GM12875 (cell line): ENCODE measurements at regions not wholly inside any gene's neighbourhood (a gene's known extent, or its start where the extent isn't known, plus 50 kb on each side); places are given as distances from the start of the nearest gene placed in this dataset.

ENCODE experiments used
- H3K4me3 ChIP-seq: one replicate; pipeline ENCODE4 v1.5.1; 2011; ENCODE audit warnings: low read depth, low read length, control low read depth
- TF ChIP-seq, protein P1 (sequence below): IDR thresholded peaks from 2 replicates; pipeline ENCODE4 v1.5.1; 2011; ENCODE audit warnings: low read depth, mild to moderate bottlenecking, control low read depth, inconsistent platforms, low read length, moderate library complexity, borderline replicate concordance; ENCODE audit not compliant: insufficient read depth

DNA sequence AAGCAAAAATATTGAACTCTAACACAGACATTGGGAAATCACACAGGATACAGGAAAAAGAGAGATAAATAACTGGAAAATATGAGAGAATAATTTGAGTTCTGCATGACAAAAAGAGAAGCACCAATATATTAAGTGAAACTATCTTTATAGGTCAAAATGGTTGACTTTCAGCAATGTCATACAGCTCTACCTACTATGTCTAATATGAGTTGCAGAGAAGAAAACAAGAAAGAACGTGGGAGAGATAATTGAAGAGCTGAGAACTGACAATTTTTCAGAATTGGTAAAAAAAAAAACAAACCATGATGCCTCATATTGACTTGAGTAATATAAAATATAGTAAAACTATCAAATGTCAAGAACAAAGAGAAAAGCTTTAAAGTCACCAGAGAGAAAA is 221.7 kb downstream of the BCL11B start:
- TF ChIP-seq, protein P1, sequence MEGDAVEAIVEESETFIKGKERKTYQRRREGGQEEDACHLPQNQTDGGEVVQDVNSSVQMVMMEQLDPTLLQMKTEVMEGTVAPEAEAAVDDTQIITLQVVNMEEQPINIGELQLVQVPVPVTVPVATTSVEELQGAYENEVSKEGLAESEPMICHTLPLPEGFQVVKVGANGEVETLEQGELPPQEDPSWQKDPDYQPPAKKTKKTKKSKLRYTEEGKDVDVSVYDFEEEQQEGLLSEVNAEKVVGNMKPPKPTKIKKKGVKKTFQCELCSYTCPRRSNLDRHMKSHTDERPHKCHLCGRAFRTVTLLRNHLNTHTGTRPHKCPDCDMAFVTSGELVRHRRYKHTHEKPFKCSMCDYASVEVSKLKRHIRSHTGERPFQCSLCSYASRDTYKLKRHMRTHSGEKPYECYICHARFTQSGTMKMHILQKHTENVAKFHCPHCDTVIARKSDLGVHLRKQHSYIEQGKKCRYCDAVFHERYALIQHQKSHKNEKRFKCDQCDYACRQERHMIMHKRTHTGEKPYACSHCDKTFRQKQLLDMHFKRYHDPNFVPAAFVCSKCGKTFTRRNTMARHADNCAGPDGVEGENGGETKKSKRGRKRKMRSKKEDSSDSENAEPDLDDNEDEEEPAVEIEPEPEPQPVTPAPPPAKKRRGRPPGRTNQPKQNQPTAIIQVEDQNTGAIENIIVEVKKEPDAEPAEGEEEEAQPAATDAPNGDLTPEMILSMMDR, result no peak
- no peak overlapping the region for H3K4me3 ChIP-seq

DNA sequence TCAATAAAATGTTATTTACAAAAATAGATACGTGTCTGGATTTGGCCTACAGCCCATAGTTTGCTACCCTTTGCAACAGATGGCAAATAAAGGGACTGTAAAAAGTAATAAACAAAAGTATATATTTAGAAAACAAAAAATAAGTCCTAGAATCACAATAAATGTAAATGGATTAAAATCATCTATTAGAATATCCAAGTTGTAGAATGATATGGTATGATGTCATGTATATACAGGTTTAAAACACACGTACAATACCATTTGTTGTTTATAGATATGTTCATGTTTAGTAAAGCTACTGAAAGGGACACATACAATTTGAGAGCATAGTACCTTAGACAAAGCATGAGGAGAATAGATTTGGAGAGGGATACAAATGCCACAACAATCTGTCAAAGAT is 219.5 kb downstream of the BCL11B start:
- TF ChIP-seq, protein P1, result no peak
- H3K4me3 ChIP-seq, result no peak overlapping the region

DNA sequence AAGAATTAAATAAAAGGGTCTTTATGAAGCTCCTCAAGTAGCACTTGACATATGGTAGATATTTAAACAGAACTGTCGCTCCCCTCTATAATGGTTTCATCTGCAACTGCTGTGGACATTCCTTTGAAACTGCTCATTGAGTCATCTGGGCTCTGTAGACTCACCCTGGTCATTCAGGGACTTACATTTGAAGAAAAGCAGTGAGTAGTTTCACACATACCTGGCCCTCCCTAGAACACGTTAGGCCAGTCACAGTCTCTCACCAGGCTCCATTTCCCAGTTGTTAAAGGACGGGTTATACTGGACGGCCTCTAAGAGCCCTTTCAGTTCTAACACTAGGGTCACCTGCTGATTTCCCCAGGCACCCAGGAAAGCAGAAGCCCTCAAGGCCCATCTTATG is 217.0 kb downstream of the BCL11B start:
- TF ChIP-seq, protein P1, result no peak
- H3K4me3 ChIP-seq, result no peak overlapping the region

DNA sequence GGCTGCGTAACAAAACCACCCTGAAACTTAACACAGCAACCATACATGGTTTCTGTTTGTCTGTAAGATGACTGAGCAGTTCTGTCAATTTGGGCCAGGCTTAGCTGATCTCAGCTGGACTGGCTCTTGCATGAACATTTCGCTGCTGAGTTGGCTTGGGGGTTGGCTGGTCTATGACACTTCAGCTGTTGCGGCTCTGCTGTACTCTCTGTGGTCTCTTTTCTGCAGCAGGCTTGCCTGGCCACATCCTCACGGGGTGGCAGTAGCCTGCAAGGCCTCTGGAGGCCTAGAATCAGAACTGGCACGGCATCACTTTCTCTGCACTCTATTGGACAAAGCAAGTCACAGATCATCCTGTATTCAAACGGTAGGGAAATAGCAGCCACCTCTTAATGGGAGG is 216.2 kb downstream of the BCL11B start:
- H3K4me3 ChIP-seq, result no peak overlapping the region
- TF ChIP-seq, protein P1, result no peak

DNA sequence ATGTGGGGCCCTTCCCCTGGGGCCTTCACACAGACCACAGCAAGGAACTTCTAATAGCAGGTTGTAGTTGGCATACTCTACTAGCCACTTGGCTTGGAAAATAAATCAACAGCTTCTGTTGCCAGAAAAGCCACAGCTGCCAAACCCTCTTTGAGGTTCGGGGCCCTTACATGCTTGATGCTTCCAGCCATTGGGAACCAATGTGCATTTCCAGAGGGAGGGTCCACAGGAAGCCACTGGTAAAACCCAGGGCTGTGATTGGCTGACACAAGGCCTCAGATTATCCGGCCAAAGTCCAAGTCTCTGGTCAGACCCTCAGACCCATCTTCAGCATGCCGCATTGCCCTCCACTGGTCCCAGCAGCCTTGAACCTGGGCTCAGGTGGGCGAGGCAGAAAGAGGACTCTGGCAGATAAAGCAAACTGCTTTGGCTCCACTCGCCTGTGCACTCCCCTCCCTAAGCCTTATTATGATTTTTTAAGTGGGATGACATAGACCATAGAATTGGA is 214.4 kb downstream of the BCL11B start:
- TF ChIP-seq, protein P1, result no peak

DNA sequence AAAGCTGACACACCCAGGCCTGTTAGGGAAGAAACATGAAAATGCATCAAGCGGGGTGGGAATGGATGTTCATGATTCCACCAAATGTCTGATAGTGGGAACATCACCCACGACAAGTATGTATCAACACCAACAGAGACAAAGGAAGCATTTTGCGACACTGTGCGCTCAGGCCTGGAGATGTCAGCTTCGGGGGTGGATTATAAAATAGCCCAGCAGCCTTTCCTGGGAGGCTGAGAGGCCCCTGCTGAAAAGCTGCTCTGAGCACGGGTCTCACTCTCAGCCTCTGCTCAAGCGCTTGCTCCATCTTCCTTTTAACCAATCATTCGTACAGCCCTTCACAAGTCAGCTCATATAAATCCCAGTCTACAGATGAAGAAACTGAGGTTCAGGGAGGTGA is 213.5 kb downstream of the BCL11B start:
- no peak overlapping the region for H3K4me3 ChIP-seq
- TF ChIP-seq, protein P1, result no peak

More for the DNA sequence above, 214.4 kb downstream of the BCL11B start:
- H3K4me3 ChIP-seq, result no peak overlapping the region

DNA sequence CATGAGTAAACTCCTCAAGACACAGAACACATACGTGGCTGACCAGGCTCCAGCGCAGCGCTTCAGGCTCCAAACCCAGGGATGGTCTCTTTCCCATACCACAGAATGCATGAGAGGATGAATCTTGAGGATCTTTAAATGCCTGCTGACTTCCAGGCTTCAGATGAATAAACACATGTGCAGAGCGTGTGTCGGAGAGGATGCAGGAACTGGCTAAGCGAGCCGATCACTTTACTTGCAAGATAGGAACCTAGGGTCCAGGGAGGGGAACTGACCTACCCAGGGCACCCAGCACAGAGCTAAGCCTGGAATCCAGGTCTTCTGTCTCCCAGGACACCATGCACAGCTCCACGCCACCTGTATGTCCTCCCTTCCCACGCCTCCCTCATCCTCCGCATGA is 209.8 kb downstream of the BCL11B start:
- H3K4me3 ChIP-seq, result no peak overlapping the region
- TF ChIP-seq, protein P1, result no peak
